HepG2 (cell line): ENCODE measurements at regions not wholly inside any gene's neighbourhood (a gene's known extent, or its start where the extent isn't known, plus 50 kb on each side); places are given as distances from the start of the nearest gene placed in this dataset.

Experiments used
- ARNT2 ChIP-seq: sonication (generic); formaldehyde crosslinking; IDR thresholded peaks from 2 replicates; pipeline ENCODE4 v1.8.0; 2022; ENCODE audit warnings: mild to moderate bottlenecking, low read depth, missing genetic modification reagents, moderate library complexity
- EED ChIP-seq: sonication (generic); formaldehyde crosslinking; IDR thresholded peaks from 2 replicates; pipeline ENCODE4 v1.5.0; 2020; ENCODE audit warnings: mild to moderate bottlenecking, missing genetic modification reagents
- ELF1 ChIP-seq: sonication (generic); formaldehyde crosslinking; IDR thresholded peaks from 2 replicates; pipeline ENCODE4 v1.4.0; 2020; ENCODE audit warnings: missing genetic modification reagents
- HNRNPK ChIP-seq: fragments of 200-400 bp; formaldehyde crosslinking; IDR thresholded peaks from 2 replicates; pipeline ENCODE4 v1.6.1; 2018; ENCODE audit warnings: low read length, low read depth, moderate library complexity, mild to moderate bottlenecking; ENCODE audit not compliant: poor library complexity, severe bottlenecking
- HOXA3 ChIP-seq: sonication (generic); formaldehyde crosslinking; IDR thresholded peaks from 2 replicates; pipeline ENCODE4 v1.5.0; 2020; ENCODE audit warnings: missing genetic modification reagents
- MED1 ChIP-seq: sonication (generic); formaldehyde crosslinking; IDR thresholded peaks from 2 replicates; pipeline ENCODE4 v1.4.0; 2020; ENCODE audit warnings: missing genetic modification reagents
- MXI1 ChIP-seq: IDR thresholded peaks from 3 replicates; pipeline ENCODE4 v1.6.1; 2012; ENCODE audit warnings: low read depth, low read length, inconsistent platforms, borderline replicate concordance
- POLR2AphosphoS5 ChIP-seq: IDR thresholded peaks from 2 replicates; pipeline ENCODE4 v1.6.1; 2012; ENCODE audit warnings: low read depth, low read length
- POLR2G ChIP-seq: fragments of 200-400 bp; formaldehyde crosslinking; IDR thresholded peaks from 2 replicates; pipeline ENCODE4 v1.6.1; 2018; ENCODE audit warnings: mild to moderate bottlenecking, low read depth, low read length, moderate library complexity
- SP1 ChIP-seq, 2 experiments: fragments of 450-650 bp in 1 of 2; sonication (generic) in 1 of 2; formaldehyde crosslinking in 1 of 2; IDR thresholded peaks; 2 replicates each; pipeline versions ENCODE4 v1.4.0 to v1.6.1; 2016 to 2020; ENCODE audit warnings: missing genetic modification reagents in 1 of 2
- ZBTB7A ChIP-seq: sonication (generic); formaldehyde crosslinking; IDR thresholded peaks from 2 replicates; pipeline ENCODE4 v1.8.0; 2022; ENCODE audit warnings: mild to moderate bottlenecking, missing genetic modification reagents
- ZFP1 ChIP-seq: IDR thresholded peaks from 2 replicates; pipeline ENCODE4 v1.6.1; 2016
- ZNF598 ChIP-seq: sonication (generic); formaldehyde crosslinking; IDR thresholded peaks from 2 replicates; pipeline ENCODE4 v1.5.1; 2020; ENCODE audit warnings: mild to moderate bottlenecking, missing genetic modification reagents, borderline replicate concordance
- ZNF605 ChIP-seq: sonication (generic); formaldehyde crosslinking; IDR thresholded peaks from 2 replicates; pipeline ENCODE4 v1.8.0; 2022; ENCODE audit warnings: mild to moderate bottlenecking, missing genetic modification reagents
- TF ChIP-seq, protein P1 (sequence below): sonication (generic); formaldehyde crosslinking; IDR thresholded peaks from 2 replicates; pipeline ENCODE4 v1.4.0; 2020; ENCODE audit warnings: missing genetic modification reagents
- TF ChIP-seq, protein P2 (sequence below): sonication (generic); formaldehyde crosslinking; IDR thresholded peaks from 2 replicates; pipeline ENCODE4 v1.5.1; 2020; ENCODE audit warnings: missing genetic modification reagents, mild to moderate bottlenecking, borderline replicate concordance
- TF ChIP-seq, protein P3 (sequence below): IDR thresholded peaks from 2 replicates; pipeline ENCODE4 v1.6.1; 2018; ENCODE audit warnings: missing genetic modification reagents, mild to moderate bottlenecking, missing compliant biosample characterization
- TF ChIP-seq, protein P4 (sequence below): sonication (generic); formaldehyde crosslinking; IDR thresholded peaks from 2 replicates; pipeline ENCODE4 v1.4.0; 2020; ENCODE audit warnings: missing genetic modification reagents, borderline replicate concordance

DNA sequence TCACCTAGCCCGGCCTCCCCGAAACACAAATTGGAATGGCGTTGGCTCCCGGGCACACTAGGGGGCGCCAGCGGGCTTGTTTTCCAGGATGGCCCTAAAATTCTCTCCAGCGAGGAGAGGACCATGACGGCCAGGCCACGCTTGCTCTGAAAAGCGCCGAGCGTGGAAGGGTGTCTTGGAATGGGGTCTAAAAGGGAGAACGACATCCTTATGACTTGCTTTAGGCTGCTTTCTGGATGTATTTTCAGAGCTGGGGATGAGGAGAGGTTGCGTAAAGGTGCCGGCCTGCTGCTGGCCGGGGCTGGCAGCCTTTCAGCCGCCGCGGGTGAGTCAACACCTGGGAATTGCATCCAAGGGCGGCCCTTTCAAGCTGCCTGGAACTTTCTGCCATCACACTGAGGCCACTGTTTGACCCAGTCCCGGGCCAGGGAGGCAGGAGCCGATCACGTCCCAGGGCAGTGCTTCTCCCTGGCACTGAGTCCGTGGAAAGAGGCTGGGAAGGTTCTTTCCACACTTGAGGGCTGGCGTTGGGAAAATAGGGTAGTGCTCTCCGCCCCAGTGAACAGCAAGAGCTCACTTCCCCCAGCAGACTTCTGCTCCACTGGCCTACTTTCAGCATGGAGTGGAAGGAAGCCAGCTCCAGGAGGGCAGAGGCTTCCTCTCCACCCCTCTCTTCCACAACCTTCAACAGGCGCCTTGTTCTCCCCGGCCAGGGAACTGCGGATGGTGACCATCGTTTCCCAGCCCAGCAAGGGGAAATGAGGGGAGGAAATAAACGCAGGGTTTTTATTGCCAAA, 216.2 kb downstream of the TTC8 start (continued):
- TF ChIP-seq ARNT2 (CRISPR knock-in tag) (0 out of 2 replicates have a peak, but pooled peaks have one; percentile 37), HOXA3 (peak; percentile 61; the same call in 1 of the 2 replicates), MED1 (CRISPR knock-in tag) (peak; percentile 90), ZNF598 (CRISPR knock-in tag) (peak; percentile 75), EED (CRISPR knock-in tag) (no peak), ZFP1 (no peak), MXI1 (peak; percentile 10; the same call in 1 of the 3 replicates), POLR2AphosphoS5 (peak; percentile 43; the same call in 1 of the 2 replicates), POLR2G (peak; percentile 90), ELF1 (CRISPR knock-in tag) (peak; percentile 33; the same call in 1 of the 2 replicates), ZBTB7A (CRISPR knock-in tag) (no peak), SP1 (IDR thresholded peaks at IDR 0.05) (no peak), SP1 (CRISPR knock-in tag; IDR thresholded peaks at IDR 0.05) (peak; percentile 39; the same call in 1 of the 2 replicates), HNRNPK (no peak), ZNF605 (CRISPR knock-in tag) (peak; percentile 66)
- TF ChIP-seq, protein P1, sequence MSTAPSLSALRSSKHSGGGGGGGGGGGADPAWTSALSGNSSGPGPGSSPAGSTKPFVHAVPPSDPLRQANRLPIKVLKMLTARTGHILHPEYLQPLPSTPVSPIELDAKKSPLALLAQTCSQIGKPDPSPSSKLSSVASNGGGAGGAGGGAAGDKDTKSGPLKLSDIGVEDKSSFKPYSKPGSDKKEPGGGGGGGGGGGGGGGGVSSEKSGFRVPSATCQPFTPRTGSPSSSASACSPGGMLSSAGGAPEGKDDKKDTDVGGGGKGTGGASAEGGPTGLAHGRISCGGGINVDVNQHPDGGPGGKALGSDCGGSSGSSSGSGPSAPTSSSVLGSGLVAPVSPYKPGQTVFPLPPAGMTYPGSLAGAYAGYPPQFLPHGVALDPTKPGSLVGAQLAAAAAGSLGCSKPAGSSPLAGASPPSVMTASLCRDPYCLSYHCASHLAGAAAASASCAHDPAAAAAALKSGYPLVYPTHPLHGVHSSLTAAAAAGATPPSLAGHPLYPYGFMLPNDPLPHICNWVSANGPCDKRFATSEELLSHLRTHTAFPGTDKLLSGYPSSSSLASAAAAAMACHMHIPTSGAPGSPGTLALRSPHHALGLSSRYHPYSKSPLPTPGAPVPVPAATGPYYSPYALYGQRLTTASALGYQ (CRISPR knock-in tag): peak; percentile 86; the same call in 1 of the 2 replicates
- TF ChIP-seq, protein P2, sequence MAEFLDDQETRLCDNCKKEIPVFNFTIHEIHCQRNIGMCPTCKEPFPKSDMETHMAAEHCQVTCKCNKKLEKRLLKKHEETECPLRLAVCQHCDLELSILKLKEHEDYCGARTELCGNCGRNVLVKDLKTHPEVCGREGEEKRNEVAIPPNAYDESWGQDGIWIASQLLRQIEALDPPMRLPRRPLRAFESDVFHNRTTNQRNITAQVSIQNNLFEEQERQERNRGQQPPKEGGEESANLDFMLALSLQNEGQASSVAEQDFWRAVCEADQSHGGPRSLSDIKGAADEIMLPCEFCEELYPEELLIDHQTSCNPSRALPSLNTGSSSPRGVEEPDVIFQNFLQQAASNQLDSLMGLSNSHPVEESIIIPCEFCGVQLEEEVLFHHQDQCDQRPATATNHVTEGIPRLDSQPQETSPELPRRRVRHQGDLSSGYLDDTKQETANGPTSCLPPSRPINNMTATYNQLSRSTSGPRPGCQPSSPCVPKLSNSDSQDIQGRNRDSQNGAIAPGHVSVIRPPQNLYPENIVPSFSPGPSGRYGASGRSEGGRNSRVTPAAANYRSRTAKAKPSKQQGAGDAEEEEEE (CRISPR knock-in tag): no peak
- TF ChIP-seq, protein P3, sequence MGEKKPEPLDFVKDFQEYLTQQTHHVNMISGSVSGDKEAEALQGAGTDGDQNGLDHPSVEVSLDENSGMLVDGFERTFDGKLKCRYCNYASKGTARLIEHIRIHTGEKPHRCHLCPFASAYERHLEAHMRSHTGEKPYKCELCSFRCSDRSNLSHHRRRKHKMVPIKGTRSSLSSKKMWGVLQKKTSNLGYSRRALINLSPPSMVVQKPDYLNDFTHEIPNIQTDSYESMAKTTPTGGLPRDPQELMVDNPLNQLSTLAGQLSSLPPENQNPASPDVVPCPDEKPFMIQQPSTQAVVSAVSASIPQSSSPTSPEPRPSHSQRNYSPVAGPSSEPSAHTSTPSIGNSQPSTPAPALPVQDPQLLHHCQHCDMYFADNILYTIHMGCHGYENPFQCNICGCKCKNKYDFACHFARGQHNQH (CRISPR knock-in tag): peak; percentile 56
- TF ChIP-seq, protein P4, sequence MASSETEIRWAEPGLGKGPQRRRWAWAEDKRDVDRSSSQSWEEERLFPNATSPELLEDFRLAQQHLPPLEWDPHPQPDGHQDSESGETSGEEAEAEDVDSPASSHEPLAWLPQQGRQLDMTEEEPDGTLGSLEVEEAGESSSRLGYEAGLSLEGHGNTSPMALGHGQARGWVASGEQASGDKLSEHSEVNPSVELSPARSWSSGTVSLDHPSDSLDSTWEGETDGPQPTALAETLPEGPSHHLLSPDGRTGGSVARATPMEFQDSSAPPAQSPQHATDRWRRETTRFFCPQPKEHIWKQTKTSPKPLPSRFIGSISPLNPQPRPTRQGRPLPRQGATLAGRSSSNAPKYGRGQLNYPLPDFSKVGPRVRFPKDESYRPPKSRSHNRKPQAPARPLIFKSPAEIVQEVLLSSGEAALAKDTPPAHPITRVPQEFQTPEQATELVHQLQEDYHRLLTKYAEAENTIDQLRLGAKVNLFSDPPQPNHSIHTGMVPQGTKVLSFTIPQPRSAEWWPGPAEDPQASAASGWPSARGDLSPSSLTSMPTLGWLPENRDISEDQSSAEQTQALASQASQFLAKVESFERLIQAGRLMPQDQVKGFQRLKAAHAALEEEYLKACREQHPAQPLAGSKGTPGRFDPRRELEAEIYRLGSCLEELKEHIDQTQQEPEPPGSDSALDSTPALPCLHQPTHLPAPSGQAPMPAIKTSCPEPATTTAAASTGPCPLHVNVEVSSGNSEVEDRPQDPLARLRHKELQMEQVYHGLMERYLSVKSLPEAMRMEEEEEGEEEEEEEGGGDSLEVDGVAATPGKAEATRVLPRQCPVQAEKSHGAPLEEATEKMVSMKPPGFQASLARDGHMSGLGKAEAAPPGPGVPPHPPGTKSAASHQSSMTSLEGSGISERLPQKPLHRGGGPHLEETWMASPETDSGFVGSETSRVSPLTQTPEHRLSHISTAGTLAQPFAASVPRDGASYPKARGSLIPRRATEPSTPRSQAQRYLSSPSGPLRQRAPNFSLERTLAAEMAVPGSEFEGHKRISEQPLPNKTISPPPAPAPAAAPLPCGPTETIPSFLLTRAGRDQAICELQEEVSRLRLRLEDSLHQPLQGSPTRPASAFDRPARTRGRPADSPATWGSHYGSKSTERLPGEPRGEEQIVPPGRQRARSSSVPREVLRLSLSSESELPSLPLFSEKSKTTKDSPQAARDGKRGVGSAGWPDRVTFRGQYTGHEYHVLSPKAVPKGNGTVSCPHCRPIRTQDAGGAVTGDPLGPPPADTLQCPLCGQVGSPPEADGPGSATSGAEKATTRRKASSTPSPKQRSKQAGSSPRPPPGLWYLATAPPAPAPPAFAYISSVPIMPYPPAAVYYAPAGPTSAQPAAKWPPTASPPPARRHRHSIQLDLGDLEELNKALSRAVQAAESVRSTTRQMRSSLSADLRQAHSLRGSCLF (CRISPR knock-in tag): 0 out of 2 replicates have a peak, but pooled peaks have one; percentile 52
